PC-9 (cell line): ENCODE measurements at regions not wholly inside any gene's neighbourhood (a gene's known extent, or its start where the extent isn't known, plus 50 kb on each side); places are given as distances from the start of the nearest gene placed in this dataset.

Experiments
- BruUV-seq: library from RNA; stranded (reverse); fragments of 400-500 nt; replicated peaks from 2 replicates; lab custom pipeline; 2021; lab: Mats Ljungman, UMichigan
- CTCF ChIA-PET: fragments of 300-600 bp; sonication (Branson Sonifier 250); formaldehyde crosslinking; loops from one replicate; lab custom pipeline; 2022; ENCODE audit warnings: antibody characterized with exemption; lab: Charles Lee
- POLR2A ChIA-PET: fragments of 300-600 bp; sonication (Branson Sonifier 250); formaldehyde crosslinking; loops from one replicate; lab custom pipeline; 2022; ENCODE audit warnings: antibody characterized with exemption; ENCODE audit not compliant: unreplicated experiment; lab: Charles Lee
- DNase-seq, 2 experiments: peaks; one replicate each; pipeline versions ENCODE4 v3.0.0 to v3.0.0-alpha.2; 2015 to 2022; ENCODE audit warnings: mixed read lengths in 1 of 2
- H2AFZ ChIP-seq: fragments of 200-600 bp; sonication (generic); 2 replicates; pipeline ENCODE4 v1.8.1; 2017; ENCODE audit warnings: antibody characterized with exemption
- H3F3A ChIP-seq: fragments of 200-600 bp; sonication (generic); 2 replicates; pipeline ENCODE4 v1.8.1; 2017; ENCODE audit warnings: antibody characterized with exemption, mild to moderate bottlenecking, low read depth; ENCODE audit not compliant: insufficient read depth
- H3K27ac ChIP-seq: fragments of 200-600 bp; sonication (generic); 2 replicates; pipeline ENCODE4 v1.6.1; 2016; ENCODE audit warnings: mixed run types
- H3K27me3 ChIP-seq: fragments of 200-600 bp; sonication (generic); 2 replicates; pipeline ENCODE4 v1.6.1; 2016; ENCODE audit warnings: low read depth, mixed run types; ENCODE audit not compliant: insufficient read depth
- H3K36me3 ChIP-seq: fragments of 200-600 bp; sonication (generic); 2 replicates; pipeline ENCODE4 v1.6.1; 2016; ENCODE audit warnings: low read depth, mixed run types
- H3K4me1 ChIP-seq: fragments of 200-600 bp; sonication (generic); replicated peaks from 2 replicates; pipeline ENCODE4 v1.6.1; 2016; ENCODE audit warnings: mixed run types; ENCODE audit not compliant: insufficient read depth
- H3K4me2 ChIP-seq: fragments of 200-600 bp; sonication (generic); 2 replicates; pipeline ENCODE4 v1.6.1; 2017; ENCODE audit warnings: mixed run types
- H3K4me3 ChIP-seq: fragments of 200-600 bp; sonication (generic); 2 replicates; pipeline ENCODE4 v1.6.1; 2016; ENCODE audit warnings: mixed run types
- H3K79me2 ChIP-seq: fragments of 200-600 bp; sonication (generic); 2 replicates; pipeline ENCODE4 v1.6.1; 2017; ENCODE audit warnings: low read depth, mixed run types
- H3K9me2 ChIP-seq: fragments of 200-600 bp; sonication (generic); 2 replicates; pipeline ENCODE4 v1.8.1; 2017; ENCODE audit warnings: mild to moderate bottlenecking; ENCODE audit not compliant: insufficient read depth
- H3K9me3 ChIP-seq: fragments of 200-600 bp; sonication (generic); 2 replicates; pipeline ENCODE4 v1.8.1; 2016; ENCODE audit warnings: low read depth; ENCODE audit not compliant: insufficient read depth
- H4K20me1 ChIP-seq: fragments of 200-600 bp; sonication (generic); 2 replicates; pipeline ENCODE4 v1.8.1; 2017; ENCODE audit not compliant: insufficient read depth
- CTCF ChIP-seq: fragments of 200-600 bp; sonication (generic); conservative IDR thresholded peaks from 2 replicates; pipeline ENCODE4 v1.6.1; 2017; ENCODE audit warnings: mixed run types, antibody characterized with exemption, mild to moderate bottlenecking, moderate library complexity
- EZH2 ChIP-seq: fragments of 200-600 bp; sonication (generic); IDR thresholded peaks from 2 replicates; pipeline ENCODE4 v1.8.0; 2017; ENCODE audit warnings: antibody characterized with exemption, low read depth
- intact Hi-C: fragments of 100-400 bp; cut with micrococcal nuclease; formaldehyde crosslinking; loops from one replicate; pipeline ENCODE4 v1.10.0; 2022; ENCODE audit not compliant: unreplicated experiment

GRCh38 chr5:98360548-98360947 is 412.9 kb upstream of the RGMB start:
- intact Hi-C loops, result no loop called here
- POLR2A ChIA-PET, result no interaction called here
- CTCF ChIA-PET, result no interaction called here

GRCh38 chr5:98363157-98363556 is 410.3 kb upstream of the RGMB start:
- TF ChIP-seq EZH2, result no peak
- no peak for TF ChIP-seq CTCF

More at GRCh38 chr5:98360548-98360947, 412.9 kb upstream of the RGMB start:
- Histone ChIP-seq H2AFZ (no peak overlapping the region), H3K36me3 (no peaks in the 10 kb centered on the region), H3F3A (no peaks in the 10 kb centered on the region), H3K4me2 (no peak overlapping the region), H3K27me3 (no peaks in the 10 kb centered on the region), H4K20me1 (no peaks in the 10 kb centered on the region), H3K4me3 (no peak overlapping the region), H3K9me2 (no peaks in the 10 kb centered on the region), H3K79me2 (no peaks in the 10 kb centered on the region), H3K9me3 (0 out of 2 replicates have a peak, but pooled peaks cover 4% of the 10 kb centered on the region), H3K4me1 (no peaks in the 10 kb centered on the region), H3K27ac (no peak overlapping the region)
- DNase-seq, result no peak
- no TSS peak for BruUV-seq
- TF ChIP-seq EZH2 (no peak), CTCF (no peak)

GRCh38 chr5:98364549-98364948 is 408.9 kb upstream of the RGMB start:
- H3K9me3 ChIP-seq, result 0 out of 2 replicates have a peak, but pooled peaks cover 4% of the 10 kb centered on the region
- no peak overlapping the region for H3K4me3 ChIP-seq
- H3K79me2 ChIP-seq, result no peaks in the 10 kb centered on the region
- H3K4me1 ChIP-seq, result no peaks in the 10 kb centered on the region
- TF ChIP-seq CTCF, result no peak
- TF ChIP-seq EZH2, result no peak
- no peak for DNase-seq
- H3F3A ChIP-seq, result no peaks in the 10 kb centered on the region
- POLR2A ChIA-PET, result no interaction called here
- no peak overlapping the region for H2AFZ ChIP-seq
- no peak overlapping the region for H3K27ac ChIP-seq
- BruUV-seq, result no TSS peak
- H4K20me1 ChIP-seq, result no peaks in the 10 kb centered on the region
- no peak overlapping the region for H3K4me2 ChIP-seq
- H3K36me3 ChIP-seq, result no peaks in the 10 kb centered on the region
- H3K9me2 ChIP-seq, result no peaks in the 10 kb centered on the region
- intact Hi-C loops, result no loop called here
- no peaks in the 10 kb centered on the region for H3K27me3 ChIP-seq
- CTCF ChIA-PET, result no interaction called here

More at GRCh38 chr5:98363157-98363556, 410.3 kb upstream of the RGMB start:
- Histone ChIP-seq H3K4me1 (no peaks in the 10 kb centered on the region), H3K27ac (no peak overlapping the region), H3K4me3 (no peak overlapping the region), H2AFZ (no peak overlapping the region), H3K27me3 (no peaks in the 10 kb centered on the region), H3K36me3 (no peaks in the 10 kb centered on the region), H3K4me2 (no peak overlapping the region), H3K9me2 (no peaks in the 10 kb centered on the region), H3K9me3 (0 out of 2 replicates have a peak, but pooled peaks cover 4% of the 10 kb centered on the region), H4K20me1 (no peaks in the 10 kb centered on the region), H3K79me2 (no peaks in the 10 kb centered on the region), H3F3A (no peaks in the 10 kb centered on the region)
- no peak for DNase-seq
- intact Hi-C loops, result no loop called here
- no TSS peak for BruUV-seq
- POLR2A ChIA-PET, result no interaction called here
- CTCF ChIA-PET, result no interaction called here
